Testis (tissue), 2 donors: ENCODE measurements at regions not wholly inside any gene's neighbourhood (a gene's known extent, or its start where the extent isn't known, plus 50 kb on each side); places are given as distances from the start of the nearest gene placed in this dataset.

Experiments used
- CTCF ChIP-seq, 3 experiments: fragments of 450-650 bp in 2 of 3; fragments of 200-600 bp in 1 of 3; sonication (generic) in 1 of 3; IDR thresholded peaks; one replicate each; pipeline ENCODE4 v1.5.1; 2016 to 2019; ENCODE audit warnings: antibody characterized with exemption in 3 of 3, mild to moderate bottlenecking in 2 of 3, moderate library complexity in 1 of 3
- POLR2A ChIP-seq: fragments of 450-650 bp; IDR thresholded peaks from one replicate; pipeline ENCODE4 v1.6.1; 2017; ENCODE audit warnings: antibody characterized with exemption, mild to moderate bottlenecking, moderate library complexity

GRCh38 chr22:47630741-47631534 lies 868.5 kb downstream of the TBC1D22A start:
- TF ChIP-seq POLR2A = no peak
- no peak for TF ChIP-seq CTCF (IDR thresholded peaks at IDR 0.05)
